Gastrocnemius medialis (tissue), 4 donors: ENCODE measurements at regions not wholly inside any gene's neighbourhood (a gene's known extent, or its start where the extent isn't known, plus 50 kb on each side); places are given as distances from the start of the nearest gene placed in this dataset.

ENCODE experiments used
- POLR2A ChIP-seq, 2 donors: fragments of 450-650 bp; IDR thresholded peaks; one replicate each; pipeline ENCODE4 v1.6.1; 2017; ENCODE audit warnings: antibody characterized with exemption in 2 of 2, mild to moderate bottlenecking in 2 of 2, moderate library complexity in 2 of 2
- TF ChIP-seq, protein P1 (sequence below), 5 experiments: fragments of 450-650 bp in 3 of 5; fragments of 200-600 bp in 2 of 5; sonication (generic) in 2 of 5; IDR thresholded peaks in 4 of 5; conservative IDR thresholded peaks in 1 of 5; 1 replicate in 4 of 5; 2 replicates in 1 of 5; pipeline ENCODE4 v1.5.1; 2016 to 2019; ENCODE audit warnings: antibody characterized with exemption in 5 of 5, mild to moderate bottlenecking in 3 of 5, moderate library complexity in 3 of 5

DNA sequence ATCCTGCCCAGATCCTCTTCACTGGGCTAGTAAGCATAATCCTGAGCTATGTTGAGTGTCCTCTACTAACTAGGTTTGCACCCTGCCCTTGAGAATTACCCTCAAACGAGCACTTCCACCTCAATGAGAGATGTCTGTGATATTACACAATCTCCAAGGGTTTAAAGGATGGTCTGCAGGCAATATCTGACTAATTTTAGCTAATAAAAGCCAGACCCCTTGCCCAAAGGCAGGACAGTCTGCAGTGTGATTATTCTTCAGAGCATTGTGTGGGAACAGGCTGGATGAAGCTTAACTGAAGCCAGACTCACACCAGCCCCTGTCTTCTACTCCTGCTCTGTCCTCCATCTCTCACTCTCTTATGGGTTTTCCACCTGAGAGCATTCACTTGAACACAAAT, 544.9 kb upstream of the DDX18 start:
- TF ChIP-seq, protein P1, sequence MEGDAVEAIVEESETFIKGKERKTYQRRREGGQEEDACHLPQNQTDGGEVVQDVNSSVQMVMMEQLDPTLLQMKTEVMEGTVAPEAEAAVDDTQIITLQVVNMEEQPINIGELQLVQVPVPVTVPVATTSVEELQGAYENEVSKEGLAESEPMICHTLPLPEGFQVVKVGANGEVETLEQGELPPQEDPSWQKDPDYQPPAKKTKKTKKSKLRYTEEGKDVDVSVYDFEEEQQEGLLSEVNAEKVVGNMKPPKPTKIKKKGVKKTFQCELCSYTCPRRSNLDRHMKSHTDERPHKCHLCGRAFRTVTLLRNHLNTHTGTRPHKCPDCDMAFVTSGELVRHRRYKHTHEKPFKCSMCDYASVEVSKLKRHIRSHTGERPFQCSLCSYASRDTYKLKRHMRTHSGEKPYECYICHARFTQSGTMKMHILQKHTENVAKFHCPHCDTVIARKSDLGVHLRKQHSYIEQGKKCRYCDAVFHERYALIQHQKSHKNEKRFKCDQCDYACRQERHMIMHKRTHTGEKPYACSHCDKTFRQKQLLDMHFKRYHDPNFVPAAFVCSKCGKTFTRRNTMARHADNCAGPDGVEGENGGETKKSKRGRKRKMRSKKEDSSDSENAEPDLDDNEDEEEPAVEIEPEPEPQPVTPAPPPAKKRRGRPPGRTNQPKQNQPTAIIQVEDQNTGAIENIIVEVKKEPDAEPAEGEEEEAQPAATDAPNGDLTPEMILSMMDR (IDR thresholded peaks at IDR 0.05 in 4 of 5, conservative IDR thresholded peaks at IDR 0.05 in 1 of 5) = no peak
- no peak for TF ChIP-seq POLR2A (IDR thresholded peaks at IDR 0.05)
